NCI-H2171 treated with DMSO at 0.1 percent for 48 hours (cell line): ENCODE measurements at regions not wholly inside any gene's neighbourhood (a gene's known extent, or its start where the extent isn't known, plus 50 kb on each side); places are given as distances from the start of the nearest gene placed in this dataset.

Experiments used
- DNase-seq: peaks from one replicate; lab custom pipeline; 2025; lab: John Stamatoyannopoulos, UW

- DNase-seq: no peak
These were observed 84.6 kb downstream of the MYEOV start for GRCh38 chr11:69378303-69379141.

DNA sequence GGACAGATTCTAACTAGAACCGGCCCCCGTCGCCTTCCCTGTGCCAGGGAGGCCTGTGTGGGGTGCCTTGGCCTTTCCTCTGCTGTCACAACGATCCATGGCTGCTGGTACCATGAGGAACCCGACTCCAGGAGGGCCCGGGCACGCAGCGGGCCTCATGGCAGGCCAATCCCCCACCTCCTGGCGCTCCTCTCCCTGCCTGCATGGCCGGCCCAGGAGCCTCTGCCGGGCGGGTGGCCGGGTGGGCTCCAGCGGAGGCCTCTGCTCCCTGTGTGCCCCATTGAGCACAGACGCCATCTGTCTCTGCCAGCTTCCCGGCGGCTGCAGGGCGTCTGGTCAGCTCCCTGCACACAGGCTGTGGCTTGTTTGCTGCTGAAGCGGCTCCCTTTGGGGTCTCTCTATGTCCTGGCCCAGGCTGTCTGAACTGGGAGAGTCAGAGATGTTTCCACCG, 86.5 kb downstream of the MYEOV start:
- peak; percentile 25 for DNase-seq

GRCh38 chr11:69380921-69381581, 87.1 kb downstream of the MYEOV start:
- DNase-seq: no peak

- no peak for DNase-seq
These were observed 87.8 kb downstream of the MYEOV start for GRCh38 chr11:69381681-69382130.

GRCh38 chr11:69382131-69383128, 88.5 kb downstream of the MYEOV start:
- peak; percentile 83 for DNase-seq

GRCh38 chr11:69383372-69384250, 89.7 kb downstream of the MYEOV start:
- no peak for DNase-seq

DNA sequence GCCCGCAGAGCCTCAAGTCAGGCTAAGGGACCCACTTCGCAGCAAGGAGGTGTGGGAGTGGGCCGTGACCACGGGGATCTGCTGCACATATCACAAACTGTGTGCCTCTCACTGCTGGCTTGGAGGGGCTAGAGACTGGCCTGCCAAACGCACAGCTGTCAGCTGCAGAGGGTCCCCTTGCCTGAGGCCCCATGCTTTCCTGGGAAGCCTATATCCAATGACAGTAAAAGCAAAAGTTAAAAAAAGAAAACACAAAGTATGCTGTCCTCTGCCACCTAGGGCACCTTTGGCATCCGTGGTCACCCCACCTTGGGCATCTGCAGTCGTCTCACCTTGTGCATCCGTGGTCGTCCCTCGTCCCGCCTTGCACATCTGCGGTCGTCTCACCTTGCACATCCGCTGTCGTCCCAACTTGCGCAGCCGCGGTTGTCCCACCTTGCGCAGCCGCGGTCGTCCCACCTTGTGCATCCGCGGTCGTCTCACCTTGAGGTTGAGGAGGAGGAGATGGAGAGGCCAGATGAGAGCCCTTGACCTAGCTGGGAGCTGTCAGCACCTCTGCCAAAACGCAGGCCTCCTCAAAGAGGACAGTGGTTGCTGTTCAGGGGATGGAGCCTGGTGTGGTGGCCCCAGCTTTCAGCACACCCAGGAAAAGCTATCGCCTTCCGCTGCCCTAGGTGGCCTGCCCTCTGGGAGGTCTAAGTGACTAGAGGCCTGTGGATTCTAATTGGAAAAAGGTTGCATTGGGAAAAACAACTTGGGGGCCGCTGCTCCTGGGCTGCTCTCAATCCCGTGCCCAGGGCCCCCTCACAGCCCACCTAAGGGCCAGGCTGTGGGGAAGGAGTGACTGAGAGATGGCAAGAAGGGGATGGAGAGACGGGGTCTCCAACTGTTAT, 90.5 kb downstream of the MYEOV start:
- DNase-seq: no peak

DNA sequence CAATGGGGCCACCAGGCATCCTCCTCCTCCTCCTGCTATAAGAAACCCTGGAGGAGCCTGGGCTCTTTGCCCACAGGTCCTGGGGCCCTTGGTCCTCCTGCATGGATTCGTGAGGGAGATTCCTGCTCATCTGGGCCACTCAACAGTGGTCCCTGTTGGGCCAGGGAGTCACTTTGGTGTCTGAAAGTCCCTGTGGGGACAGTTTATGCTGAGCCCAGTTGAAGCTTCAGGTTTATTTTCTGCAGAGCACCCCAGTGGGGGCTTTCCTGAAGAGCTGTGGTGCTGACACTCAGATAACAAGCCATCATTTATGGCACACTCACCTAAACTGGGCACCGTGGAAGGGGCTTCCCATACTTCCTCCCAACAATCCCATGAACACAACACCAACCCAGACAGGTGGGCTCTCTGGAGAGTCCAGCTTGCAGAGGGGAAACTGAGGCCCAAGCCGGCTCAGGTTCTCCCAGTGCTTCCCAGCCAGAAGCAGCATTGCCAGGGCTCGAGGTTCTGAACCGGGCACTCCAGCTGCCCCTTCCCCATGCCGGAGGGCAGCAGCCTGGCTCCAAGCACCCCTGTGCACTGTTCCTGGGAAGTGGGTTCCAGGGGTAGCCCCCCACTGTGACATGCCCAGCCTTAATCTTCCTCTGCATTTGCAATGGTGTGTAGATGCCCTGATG, 91.3 kb downstream of the MYEOV start:
- no peak for DNase-seq

DNA sequence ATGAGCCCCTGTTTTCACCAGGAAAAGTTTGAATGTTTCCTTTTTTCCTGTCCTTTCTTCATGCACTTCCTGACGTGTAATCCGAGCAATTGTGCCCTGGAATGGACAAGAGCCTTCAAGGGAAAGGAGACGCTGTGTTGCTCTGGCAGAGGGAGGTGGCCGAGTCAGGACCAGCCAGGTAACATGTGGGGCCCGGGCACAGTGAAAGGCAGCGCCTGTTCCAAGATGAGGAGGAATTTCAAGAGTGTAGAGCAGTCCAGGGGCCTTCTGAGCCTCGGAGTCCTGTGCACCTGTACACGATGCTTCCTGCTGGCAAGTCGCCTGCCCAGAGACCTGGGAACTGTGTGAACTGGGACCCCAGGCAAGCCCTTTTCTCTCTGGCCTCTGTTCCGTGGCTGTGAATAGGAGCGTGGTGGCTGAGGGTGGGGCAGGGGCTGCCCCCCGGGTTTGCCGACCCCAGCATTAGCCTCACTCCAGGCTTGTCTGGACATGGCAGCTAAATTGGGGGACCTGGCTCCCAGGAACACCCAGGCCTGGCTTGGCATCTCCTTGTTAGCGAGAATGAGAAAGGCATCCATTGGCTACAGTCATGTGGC, 92.0 kb downstream of the MYEOV start:
- no peak for DNase-seq

DNA sequence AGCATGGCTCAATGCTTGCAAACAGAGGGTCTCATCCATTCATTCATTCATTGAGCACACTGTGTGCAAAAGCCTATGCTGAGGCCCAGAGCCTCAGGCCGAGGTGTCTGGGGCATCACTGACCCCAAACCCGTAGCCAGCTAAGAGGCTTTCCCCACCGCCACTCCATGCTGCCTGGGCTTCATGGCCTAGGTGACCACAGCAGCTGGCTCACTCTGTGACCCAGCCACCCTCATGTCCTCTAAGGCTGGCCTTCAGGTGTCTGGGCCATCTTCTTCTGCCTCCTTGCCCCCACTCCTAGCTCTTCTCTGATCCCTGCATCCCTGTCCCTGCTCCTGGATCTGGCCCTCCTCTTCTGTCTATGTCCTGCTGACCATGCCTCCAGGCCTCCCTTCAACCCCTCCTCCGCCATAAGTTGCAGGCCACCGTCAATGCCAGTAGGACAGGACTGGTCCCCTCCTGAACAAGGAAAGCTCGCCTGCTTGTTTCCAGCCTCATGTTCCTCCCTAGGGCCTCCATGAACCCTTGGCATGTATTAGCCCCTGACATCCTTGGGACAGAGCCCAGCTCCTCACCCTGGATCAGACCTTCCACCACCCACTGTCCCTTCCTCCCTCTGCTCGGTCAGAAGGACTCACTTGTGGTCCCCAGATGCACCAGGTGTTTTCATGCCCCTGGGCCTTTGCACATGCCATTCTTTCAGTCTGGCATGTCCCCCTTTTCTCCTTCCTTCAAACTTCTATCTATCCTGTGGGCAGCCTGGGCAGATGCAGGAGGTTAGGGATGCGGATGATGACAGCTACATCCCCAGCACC, 92.8 kb downstream of the MYEOV start:
- DNase-seq: no peak

DNA sequence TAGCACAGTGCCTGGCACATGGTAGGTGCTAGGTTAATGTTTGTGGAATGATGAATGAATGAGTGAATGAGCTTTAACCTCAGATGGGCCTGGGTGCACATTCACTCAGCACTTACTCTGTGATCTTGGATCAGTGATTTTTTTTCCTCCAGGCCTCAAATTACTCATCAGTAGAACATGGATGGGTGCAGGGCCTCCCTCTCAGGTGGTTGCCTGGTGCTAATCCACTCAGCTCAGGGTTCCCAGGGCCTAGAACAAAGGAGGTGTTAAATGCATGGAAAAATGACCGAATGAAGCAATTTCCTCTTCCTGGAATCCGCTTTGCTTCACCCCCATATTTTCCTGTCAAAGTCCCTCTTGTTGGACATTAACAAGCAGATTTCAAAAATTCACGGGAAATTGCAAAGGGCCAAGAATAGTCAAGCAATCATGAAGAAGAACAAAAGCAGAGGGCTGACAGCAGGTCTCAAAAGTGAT, 93.5 kb downstream of the MYEOV start:
- DNase-seq: no peak

DNA sequence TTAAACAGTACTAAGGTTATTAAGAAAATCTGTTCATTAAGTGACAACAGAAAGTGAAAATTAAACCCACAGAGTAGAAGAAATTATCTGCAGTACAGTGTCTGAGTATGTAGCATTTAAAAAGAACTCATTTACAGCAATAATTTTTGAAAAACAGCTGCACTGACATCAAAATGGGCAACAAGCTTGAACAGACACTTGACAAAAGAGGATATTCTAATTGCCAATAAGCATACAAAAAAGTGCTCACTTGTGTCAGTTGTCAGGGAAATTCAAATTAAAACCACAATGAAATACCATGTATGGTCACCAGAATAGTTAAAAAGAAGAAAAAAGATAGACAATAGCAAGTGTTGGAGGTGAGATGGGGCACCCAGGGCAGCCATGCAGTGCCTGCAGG, 93.3 kb upstream of the LINC01488 start:
- DNase-seq: no peak

DNA sequence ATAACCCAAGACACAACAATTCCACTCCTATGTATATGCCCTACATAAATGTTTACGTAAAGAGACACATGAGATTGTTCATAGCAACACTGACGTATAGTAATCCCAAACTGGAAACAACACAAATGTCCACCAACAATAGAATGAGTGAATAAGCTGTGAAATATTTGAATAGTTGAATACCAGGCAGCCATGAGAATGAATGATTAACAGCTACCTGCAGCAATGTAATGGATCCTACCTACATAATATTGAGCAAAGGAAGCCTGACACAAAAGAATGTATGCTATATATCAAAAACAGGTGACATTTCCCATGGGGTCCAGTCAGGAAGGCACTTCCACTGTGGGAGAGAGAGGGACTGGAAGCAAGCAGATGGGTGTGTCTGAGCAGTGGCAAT, 92.8 kb upstream of the LINC01488 start:
- no peak for DNase-seq

DNA sequence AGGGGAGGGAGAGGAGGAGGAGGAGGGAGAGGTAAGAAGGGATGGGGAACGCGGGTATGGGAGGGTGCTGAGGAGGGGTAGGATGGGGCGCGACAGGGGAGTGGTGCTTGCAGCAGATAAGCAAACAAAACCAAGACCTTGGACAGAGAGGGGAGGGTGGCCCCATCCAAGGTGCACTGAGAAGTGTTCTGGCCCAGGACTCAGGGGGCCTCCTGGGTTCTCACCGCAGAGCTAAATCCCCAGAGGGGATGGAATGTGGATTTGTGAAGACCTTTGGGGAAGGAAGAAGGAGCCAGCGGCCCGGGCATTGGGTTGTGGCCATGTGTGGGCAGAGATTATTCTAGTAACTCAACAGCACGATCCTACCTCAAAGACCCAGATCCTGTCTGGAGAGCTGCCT, 90.9 kb upstream of the LINC01488 start:
- DNase-seq: no peak

DNA sequence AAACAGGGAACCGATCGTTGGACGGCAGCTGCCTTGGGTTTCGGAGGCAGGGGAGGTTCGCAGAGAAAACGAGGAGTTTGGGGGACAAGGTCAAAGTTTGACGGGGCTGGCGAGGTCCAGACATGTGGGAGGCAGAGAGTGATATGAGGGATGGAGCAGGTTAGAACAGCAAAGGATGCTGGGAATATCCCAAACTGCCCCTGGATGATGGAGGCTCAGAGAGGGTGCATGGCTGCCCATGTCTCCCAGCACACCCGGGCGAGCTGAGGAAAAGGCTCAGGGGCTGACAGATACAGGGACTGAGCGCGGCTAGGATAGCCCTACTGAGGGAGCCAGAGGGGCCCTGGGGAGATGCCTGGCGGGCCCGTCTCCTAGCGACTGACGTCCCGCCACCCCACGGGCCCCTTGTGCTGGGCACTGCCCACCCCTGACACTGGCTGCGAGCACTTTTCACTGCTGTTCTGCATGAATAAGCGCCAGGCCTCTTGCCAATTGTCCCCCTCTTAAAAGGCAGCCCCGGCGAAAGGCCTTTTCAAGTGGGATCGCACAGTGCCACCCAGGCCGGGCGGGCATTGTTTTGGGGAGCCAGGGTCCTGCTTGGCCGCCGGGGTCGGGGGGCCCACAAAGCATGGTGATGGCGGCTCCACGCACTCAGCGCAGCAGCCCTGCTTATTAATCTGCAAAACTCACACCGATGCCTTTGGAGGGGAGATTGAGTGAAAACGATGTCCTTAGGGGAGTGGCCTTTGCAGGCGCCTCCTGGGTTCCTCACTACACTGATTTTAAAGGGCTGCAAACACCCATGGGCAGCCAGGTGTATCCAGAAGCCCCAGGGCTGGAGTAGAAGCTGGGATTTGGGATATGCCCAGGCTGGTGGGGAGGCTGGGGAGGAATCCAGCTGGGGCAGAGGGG, 90.0 kb upstream of the LINC01488 start:
- DNase-seq: no peak

GRCh38 chr11:69392104-69392653, 89.3 kb upstream of the LINC01488 start:
- no peak for DNase-seq
